Prostate gland (tissue), 2 donors: ENCODE measurements at regions not wholly inside any gene's neighbourhood (a gene's known extent, or its start where the extent isn't known, plus 50 kb on each side); places are given as distances from the start of the nearest gene placed in this dataset.
"Not testable (repeated sequence)": the region's sequence is repeated elsewhere in the genome, so short reads cannot be mapped to it uniquely, and the experiment has no call there.

ENCODE experiments used
- DNase-seq: peaks from one replicate; pipeline ENCODE4 v3.0.0-alpha.2; 2019; ENCODE audit warnings: low spot score
- H3K27ac ChIP-seq, 2 donors: fragments of 200-600 bp; sonication (generic); 2 replicates each; pipeline ENCODE4 v1.5.1; 2017 to 2019
- H3K27me3 ChIP-seq: fragments of 200-600 bp; sonication (generic); replicated peaks from 2 replicates; pipeline ENCODE4 v1.5.1; 2019; ENCODE audit not compliant: insufficient read depth
- H3K36me3 ChIP-seq, 2 donors: fragments of 200-600 bp; sonication (generic); 1 replicate in 1 of 2; 2 replicates in 1 of 2; pipeline versions ENCODE4 v1.5.1 to v1.8.1; 2017 to 2019
- H3K4me1 ChIP-seq: fragments of 200-600 bp; sonication (generic); replicated peaks from 2 replicates; pipeline ENCODE4 v1.5.1; 2019
- H3K4me3 ChIP-seq, 2 donors: fragments of 200-600 bp; sonication (generic); 2 replicates each; pipeline ENCODE4 v1.5.1; 2017 to 2019
- H3K9me3 ChIP-seq: fragments of 200-600 bp; sonication (generic); 2 replicates; pipeline ENCODE4 v1.5.1; 2017
- CTCF ChIP-seq, 4 experiments: fragments of 200-600 bp in 2 of 4; fragments of 450-650 bp in 2 of 4; sonication (generic) in 2 of 4; IDR thresholded peaks; 1 replicate in 3 of 4; 2 replicates in 1 of 4; pipeline ENCODE4 v1.5.1; 2016 to 2019; ENCODE audit warnings: antibody characterized with exemption in 4 of 4, mild to moderate bottlenecking in 2 of 4, moderate library complexity in 2 of 4
- POLR2A ChIP-seq: fragments of 450-650 bp; IDR thresholded peaks from one replicate; pipeline ENCODE4 v1.6.1; 2016; ENCODE audit warnings: antibody characterized with exemption, mild to moderate bottlenecking
- POLR2AphosphoS5 ChIP-seq: sonication (generic); formaldehyde crosslinking; IDR thresholded peaks from one replicate; pipeline ENCODE4 v1.6.1; 2017; ENCODE audit warnings: antibody characterized with exemption
- WGBS: methylation state at CpG from one replicate; pipeline ENCODE4 v1.1.5; 2018; 5-methylcytosine and 5-hydroxymethylcytosine counted together
- intact Hi-C: fragments of 100-400 bp; cut with DNase I; formaldehyde crosslinking; loops from one replicate; pipeline ENCODE4 v1.14.2; 2022

- 9% methylated on average over 2 of the region's 2 CpGs for WGBS
- DNase-seq = no peak
- intact Hi-C loops = no loop called here
- Histone ChIP-seq H3K36me3 (no peaks in the 10 kb centered on the region), H3K9me3 (no peaks in the 10 kb centered on the region), H3K4me1 (no peaks in the 10 kb centered on the region), H3K27me3 (no peaks in the 10 kb centered on the region), H3K27ac (no peak overlapping the region), H3K4me3 (no peak overlapping the region)
- TF ChIP-seq POLR2AphosphoS5 (no peak), POLR2A (no peak), CTCF (IDR thresholded peaks at IDR 0.05) (no peak)
These were observed 635.7 kb downstream of the UQCRFS1 start for GRCh38 chr19:28577233-28577632.

- no peak for DNase-seq
- no peak overlapping the region for H3K4me3 ChIP-seq
- intact Hi-C loops = no loop called here
These were observed 637.1 kb downstream of the UQCRFS1 start for GRCh38 chr19:28575816-28576215.

GRCh38 chr19:28575312-28575711 lies 637.6 kb downstream of the UQCRFS1 start:
- H3K4me3 ChIP-seq, intact Hi-C loops, H3K4me1 ChIP-seq, H3K36me3 ChIP-seq, H3K27me3 ChIP-seq, H3K27ac ChIP-seq, DNase-seq, H3K9me3 ChIP-seq: not testable (repeated sequence)

More at GRCh38 chr19:28575816-28576215, 637.1 kb downstream of the UQCRFS1 start:
- H3K27ac ChIP-seq = no peak overlapping the region
- H3K27me3 ChIP-seq = no peaks in the 10 kb centered on the region
- TF ChIP-seq POLR2A (no peak), POLR2AphosphoS5 (no peak), CTCF (IDR thresholded peaks at IDR 0.05) (no peak)
- H3K4me1 ChIP-seq = no peaks in the 10 kb centered on the region
- H3K9me3 ChIP-seq = no peaks in the 10 kb centered on the region
- no peaks in the 10 kb centered on the region for H3K36me3 ChIP-seq

- TF ChIP-seq POLR2A (no peak), CTCF (IDR thresholded peaks at IDR 0.05) (no peak), POLR2AphosphoS5 (no peak)
- H3K4me1 ChIP-seq = no peaks in the 10 kb centered on the region
- intact Hi-C loops = no loop called here
- H3K27ac ChIP-seq = no peak overlapping the region
- WGBS = 92% methylated on average over 4 of the region's 4 CpGs
- no peak for DNase-seq
- H3K36me3 ChIP-seq = no peaks in the 10 kb centered on the region
- no peak overlapping the region for H3K4me3 ChIP-seq
- no peaks in the 10 kb centered on the region for H3K9me3 ChIP-seq
- H3K27me3 ChIP-seq = no peaks in the 10 kb centered on the region
These were observed 638.7 kb downstream of the UQCRFS1 start for GRCh38 chr19:28574212-28574611.

GRCh38 chr19:28569132-28570131 lies 643.5 kb downstream of the UQCRFS1 start:
- Histone ChIP-seq H3K4me3 (no peak overlapping the region), H3K36me3 (no peaks in the 10 kb centered on the region), H3K27me3 (no peaks in the 10 kb centered on the region), H3K4me1 (no peaks in the 10 kb centered on the region), H3K9me3 (no peaks in the 10 kb centered on the region), H3K27ac (no peak overlapping the region)
- 66% methylated on average over 12 of the region's 12 CpGs for WGBS
- TF ChIP-seq POLR2AphosphoS5 (no peak), CTCF (IDR thresholded peaks at IDR 0.05) (no peak)
- no peak for DNase-seq
- intact Hi-C loops = no loop called here
